HG02884 (cell line): ENCODE measurements at regions not wholly inside any gene's neighbourhood (a gene's known extent, or its start where the extent isn't known, plus 50 kb on each side); places are given as distances from the start of the nearest gene placed in this dataset.

ENCODE experiments used
- ATAC-seq: cut with Tn5 transposase; IDR thresholded peaks from one replicate; pipeline ENCODE4 v1.9.1; 2021; ENCODE audit warnings: mild to moderate bottlenecking, moderate library complexity; ENCODE audit not compliant: unreplicated experiment

DNA sequence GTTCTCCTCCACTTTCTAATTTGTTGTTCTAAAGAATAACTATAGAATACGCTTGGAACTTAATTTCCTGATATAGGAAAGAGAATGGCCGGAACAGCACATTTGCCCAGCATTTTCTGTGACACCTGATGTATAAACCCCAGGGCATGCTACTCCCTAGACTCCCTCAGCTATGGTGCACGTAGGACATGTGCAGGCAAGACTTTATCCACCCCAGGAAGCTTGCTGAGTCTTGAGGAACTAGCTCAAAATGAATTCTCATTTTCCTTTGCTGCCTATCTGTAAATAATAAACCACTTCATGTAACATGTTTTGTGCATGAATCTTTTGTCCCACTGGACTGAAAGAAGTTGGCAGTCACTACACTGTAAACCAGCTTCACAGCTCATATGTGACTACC lies 535.8 kb upstream of the SLITRK1 start:
- ATAC-seq = no peak

GRCh38 chr13:84417416-84417815 lies 535.1 kb upstream of the SLITRK1 start:
- no peak for ATAC-seq

- ATAC-seq = no peak
These were observed 530.7 kb upstream of the SLITRK1 start for GRCh38 chr13:84413016-84413415.

DNA sequence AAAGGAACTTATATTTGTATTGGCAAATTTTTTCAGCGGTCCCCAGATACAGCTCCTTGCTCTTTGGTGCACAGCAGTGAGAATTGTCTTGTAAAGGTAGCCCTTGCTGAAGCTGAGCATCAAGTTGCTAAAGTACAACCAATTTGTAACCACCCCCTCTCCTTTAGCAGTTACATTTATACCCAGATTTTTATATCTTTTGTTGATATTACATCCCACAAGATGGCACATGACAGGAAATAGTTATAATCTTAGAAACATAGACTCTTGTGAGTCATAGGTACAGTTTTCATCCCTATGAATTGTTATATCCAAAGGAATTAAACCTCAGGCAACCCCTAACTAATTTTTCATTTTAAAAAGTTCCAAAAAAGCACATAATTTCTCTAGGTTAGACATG lies 523.0 kb upstream of the SLITRK1 start:
- no peak for ATAC-seq

DNA sequence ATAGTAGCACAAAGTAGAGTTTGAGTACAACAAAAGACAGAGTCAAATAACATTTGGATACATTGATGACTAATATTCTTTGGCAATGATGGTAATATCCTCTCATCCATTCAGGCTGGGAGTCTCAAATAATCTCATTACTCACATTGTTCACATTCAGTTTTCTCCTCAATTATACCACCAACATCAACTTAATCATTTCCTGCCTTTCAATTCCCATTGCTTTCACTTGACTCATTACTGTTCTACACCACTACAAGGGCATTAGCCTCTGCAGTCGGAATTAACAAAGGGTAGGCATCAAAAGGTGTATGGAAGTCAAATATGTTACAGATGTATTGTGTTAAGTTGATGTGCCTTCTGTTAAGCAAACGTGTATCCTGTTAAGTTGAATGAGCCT lies 518.4 kb upstream of the SLITRK1 start:
- no peak for ATAC-seq

DNA sequence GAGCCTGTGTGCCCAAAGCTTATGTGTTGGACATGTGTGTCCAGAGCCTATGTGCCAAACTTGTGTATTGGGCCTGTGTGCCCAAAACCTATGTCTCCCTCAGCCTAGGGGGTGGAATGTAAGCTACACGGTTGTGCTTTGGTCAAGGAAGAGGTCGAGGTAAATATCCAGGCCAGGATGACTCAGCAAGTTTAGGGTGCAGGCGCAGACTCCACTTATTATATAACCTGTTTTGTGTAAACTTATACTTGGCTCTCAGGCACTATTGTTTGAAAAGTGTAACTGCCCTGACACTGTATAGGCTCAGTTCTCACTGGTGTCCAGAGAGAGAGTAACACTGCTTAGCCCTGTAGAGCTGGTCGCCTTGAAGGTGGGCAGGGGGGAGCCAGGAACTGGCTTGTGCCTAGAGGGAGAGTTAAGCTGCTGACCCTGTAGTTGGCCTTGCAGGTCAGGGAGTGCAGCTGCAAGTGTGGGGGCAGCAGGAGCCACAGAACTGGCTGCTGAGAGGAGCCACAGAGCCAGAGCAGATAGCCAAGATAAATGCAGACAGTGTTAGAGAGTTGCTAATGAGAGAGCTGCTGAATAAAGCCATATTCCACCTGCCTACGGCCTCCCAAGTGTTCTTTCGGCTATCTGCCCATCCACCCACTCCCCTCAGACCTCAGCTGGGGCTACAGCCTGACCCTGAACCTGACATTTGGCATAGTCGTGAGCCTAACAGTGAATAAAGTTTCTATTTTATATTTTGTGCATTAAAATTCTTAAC lies 517.2 kb upstream of the SLITRK1 start:
- ATAC-seq = no peak

- no peak for ATAC-seq
These were observed 511.8 kb upstream of the SLITRK1 start for GRCh38 chr13:84393981-84394625.

GRCh38 chr13:84380866-84381265 lies 498.6 kb upstream of the SLITRK1 start:
- no peak for ATAC-seq

- no peak for ATAC-seq
These were observed 494.8 kb upstream of the SLITRK1 start for GRCh38 chr13:84377106-84377505.

DNA sequence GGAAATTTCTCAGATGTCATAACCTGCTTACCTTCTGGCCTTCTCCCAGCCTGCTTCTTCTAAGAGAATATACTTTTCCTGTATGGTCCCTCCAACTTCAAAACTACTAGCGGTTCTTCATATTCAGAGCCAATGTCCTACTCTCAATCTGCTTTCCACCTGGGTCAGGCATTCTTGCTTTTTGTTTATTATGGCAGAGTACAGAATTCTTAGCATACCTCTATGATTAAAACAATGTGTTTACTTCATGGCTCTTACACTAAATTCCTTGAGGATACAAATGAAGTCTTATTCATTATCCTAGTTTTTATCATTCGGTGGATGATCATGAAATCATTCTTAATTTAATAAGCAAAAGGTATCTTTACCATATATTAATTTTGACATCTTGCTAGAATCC lies 484.2 kb upstream of the SLITRK1 start:
- no peak for ATAC-seq

DNA sequence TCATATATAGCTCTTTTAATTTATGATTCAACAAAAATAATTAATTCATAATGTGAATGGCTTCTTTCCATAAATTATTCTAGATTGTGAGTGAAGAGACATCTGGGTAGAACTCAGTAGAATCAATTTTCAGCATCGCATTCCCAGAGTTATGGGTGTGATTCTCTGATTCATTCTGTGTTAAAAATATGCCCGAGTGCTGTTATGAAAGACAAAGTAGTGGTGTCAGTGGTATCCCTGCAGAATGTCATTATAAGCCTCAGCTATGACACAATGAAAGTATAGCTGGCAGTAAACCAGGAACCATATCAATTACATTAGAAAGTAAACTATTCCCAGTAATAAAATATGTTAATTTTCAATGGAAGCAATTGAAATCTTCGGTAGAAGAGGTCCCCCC lies 480.5 kb upstream of the SLITRK1 start:
- no peak for ATAC-seq

- no peak for ATAC-seq
These were observed 478.5 kb upstream of the SLITRK1 start for GRCh38 chr13:84360822-84361221.

GRCh38 chr13:84358601-84359000 lies 476.3 kb upstream of the SLITRK1 start:
- no peak for ATAC-seq

- ATAC-seq = no peak
These were observed 470.7 kb upstream of the SLITRK1 start for GRCh38 chr13:84352946-84353345.

DNA sequence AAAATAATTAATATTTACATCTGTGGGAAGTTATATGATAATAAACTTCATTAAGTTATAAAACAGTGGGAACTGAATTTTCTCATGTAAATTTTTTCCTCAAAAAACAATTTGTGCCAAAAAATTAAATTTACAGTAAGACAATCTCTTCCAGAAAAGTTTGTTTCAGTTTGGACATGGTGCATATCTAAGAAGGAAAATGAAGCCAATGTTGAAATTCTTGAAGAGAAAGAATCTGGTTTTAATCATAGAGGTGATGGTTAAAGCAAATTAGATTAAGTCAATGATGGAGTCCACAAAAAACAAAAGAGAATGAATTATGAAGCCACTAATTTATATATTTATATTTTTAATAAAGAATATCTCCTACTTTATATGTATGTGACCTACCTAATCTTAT lies 457.2 kb upstream of the SLITRK1 start:
- ATAC-seq = no peak

- ATAC-seq = no peak
These were observed 450.1 kb upstream of the SLITRK1 start for GRCh38 chr13:84332346-84332745.

- ATAC-seq = no peak
These were observed 433.3 kb upstream of the SLITRK1 start for GRCh38 chr13:84315527-84315926.

DNA sequence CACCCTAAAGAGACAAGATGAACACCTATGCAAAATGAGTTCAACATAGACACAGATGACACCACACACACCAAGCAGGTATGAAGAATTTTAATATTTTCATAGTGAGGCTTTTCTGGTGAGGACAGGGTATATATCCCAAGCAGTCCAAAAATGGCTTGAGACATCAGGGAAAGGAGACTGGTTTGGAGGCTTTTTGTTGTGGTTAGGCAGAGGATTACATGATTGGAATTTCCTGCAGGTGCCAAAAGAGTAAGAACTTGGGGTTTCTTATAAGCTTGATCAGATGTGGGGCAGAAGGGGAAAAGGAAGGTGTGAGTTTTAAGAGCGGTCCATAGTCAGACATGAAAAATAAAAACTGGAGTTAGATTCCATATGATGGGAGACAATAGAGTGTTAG lies 420.8 kb upstream of the SLITRK1 start:
- no peak for ATAC-seq

GRCh38 chr13:84297251-84297650 lies 415.0 kb upstream of the SLITRK1 start:
- no peak for ATAC-seq

DNA sequence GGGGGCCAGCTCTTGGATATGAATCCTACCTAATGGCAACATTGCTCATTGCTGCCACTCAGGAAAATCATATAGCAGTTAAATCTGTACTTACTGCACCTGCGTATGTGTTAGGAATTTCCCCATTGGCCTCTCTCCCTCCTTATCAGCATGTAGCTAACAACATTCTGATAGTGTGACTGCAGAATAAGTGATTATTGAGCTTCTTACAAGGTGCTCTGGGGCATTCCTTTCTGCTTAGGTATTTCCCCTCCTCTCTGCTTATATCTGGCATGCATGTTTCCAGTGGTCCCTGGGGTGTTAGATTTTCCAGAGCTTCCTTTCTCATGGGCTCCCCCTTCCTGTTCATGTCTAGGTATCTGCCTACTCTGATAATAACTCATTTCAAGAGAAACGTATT lies 414.1 kb upstream of the SLITRK1 start:
- ATAC-seq = no peak

GRCh38 chr13:84294576-84294975 lies 412.3 kb upstream of the SLITRK1 start:
- no peak for ATAC-seq

DNA sequence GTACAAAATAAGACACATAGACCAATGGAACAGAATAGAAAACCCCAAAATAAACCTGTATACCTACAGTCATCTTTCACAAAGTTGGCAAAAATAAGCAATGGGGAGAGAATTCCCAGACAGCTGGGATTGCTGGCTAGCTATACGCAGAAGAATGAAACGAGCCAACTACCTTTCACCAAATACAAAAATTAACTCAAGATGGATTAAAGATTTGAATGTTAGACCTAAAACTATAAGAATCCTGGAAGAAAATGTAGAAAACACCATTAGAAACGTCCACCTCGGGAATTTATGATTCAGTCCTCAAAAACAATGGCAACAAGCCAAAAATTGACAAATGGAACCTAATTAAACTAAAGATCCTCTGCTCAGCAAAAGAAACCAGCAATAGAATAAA lies 408.1 kb upstream of the SLITRK1 start:
- no peak for ATAC-seq

DNA sequence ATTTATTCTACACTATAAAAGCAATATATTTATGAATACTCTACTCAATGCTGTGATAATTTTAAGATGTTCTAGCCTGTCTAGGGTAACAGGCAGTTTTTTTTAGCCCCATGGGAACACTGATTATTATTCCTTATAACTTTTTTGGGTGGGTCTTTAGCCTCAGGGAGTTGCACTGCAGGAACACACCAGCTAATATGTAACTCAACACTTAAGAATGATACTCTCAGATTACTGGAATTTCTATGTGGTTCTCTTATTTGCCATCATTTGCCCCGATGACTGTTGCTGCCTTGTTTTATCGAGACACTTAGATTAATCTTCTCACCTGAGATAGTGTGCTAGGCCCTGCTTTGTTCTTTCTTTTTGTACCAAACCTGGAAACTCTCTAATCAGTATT lies 396.9 kb upstream of the SLITRK1 start:
- ATAC-seq = no peak
